ENCODE measurements at regions not wholly inside any gene's neighbourhood (a gene's known extent, or its start where the extent isn't known, plus 50 kb on each side); places are given as distances from the start of the nearest gene placed in this dataset.

DNA sequence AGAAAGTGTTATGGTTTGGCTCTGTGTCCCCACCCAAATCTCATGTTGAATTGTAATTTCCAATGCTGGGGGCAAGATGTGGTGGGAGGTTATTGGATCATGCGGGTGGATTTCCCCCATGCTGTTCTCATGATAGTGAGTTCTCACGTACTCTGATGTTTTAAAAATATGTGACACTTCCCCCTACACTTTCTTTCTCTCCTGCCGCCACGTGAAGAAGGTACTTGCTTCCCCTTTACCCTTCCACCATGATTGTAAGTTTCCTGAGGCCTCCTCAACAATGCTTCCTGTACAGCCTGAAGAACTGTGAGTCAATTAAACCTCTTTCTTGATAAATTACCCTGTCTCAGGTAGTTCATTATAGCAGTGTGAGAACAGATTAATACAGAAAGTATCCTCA lies 150.8 kb downstream of the TMEM200A start:
- Mint-ChIP-seq H3K27me3 (ENCODE audit: insufficient read depth) (no peaks in the 10 kb centered on the region), H3K9me3 (no peaks in the 10 kb centered on the region)
- WGBS, 2 experiments (ENCODE audit: insufficient coverage in 1 of 2, insufficient read length in 1 of 2): 83% methylated on average over 4 of the region's 4 CpGs; no CpG with 5 or more reads in 1 of the 2 experiments

DNA sequence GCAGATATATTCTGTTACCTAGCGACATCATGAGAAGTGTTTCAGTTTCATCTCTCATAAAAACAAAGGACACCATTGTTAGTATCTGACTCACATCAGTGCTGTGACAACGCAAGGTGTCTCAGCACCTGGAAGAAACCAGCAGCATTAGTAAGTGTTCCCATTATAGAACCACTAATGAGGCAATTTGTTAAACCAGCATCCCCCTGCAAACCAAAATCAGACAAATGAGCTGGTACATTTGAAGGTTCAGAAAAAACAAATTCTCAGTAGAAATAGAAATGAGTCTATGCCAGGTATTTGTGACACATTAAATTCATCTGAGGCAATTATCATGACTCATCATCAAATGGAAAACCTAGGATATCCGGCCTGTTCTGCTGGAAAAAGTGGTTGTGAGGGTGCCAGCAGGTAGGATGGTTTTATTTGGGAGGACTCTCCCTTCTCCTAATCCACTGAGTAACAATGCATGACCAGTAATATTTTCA lies 151.7 kb downstream of the TMEM200A start:
- Histone ChIP-seq H3K36me3 (ENCODE audit: control insufficient read depth, insufficient read depth, low read length) (no peaks in the 10 kb centered on the region), H3K9ac (ENCODE audit: extremely low read depth, low read length, poor library complexity, severe bottlenecking) (no peak overlapping the region), H3K4me3 (ENCODE audit: low read length) (no peak overlapping the region), H3K27me3 (ENCODE audit: control insufficient read depth, insufficient read depth, low read length, poor library complexity, severe bottlenecking) (no peaks in the 10 kb centered on the region), H3K27ac (ENCODE audit: low read depth, low read length) (no peak overlapping the region), H3K4me1 (ENCODE audit: control insufficient read depth, insufficient read depth, low read length) (no peaks in the 10 kb centered on the region), H3K9me3 (ENCODE audit: control insufficient read depth, low read length) (no peaks in the 10 kb centered on the region)
- DNase-seq: no peak
- Mint-ChIP-seq H3K36me3 (ENCODE audit: low read depth) (no peaks in the 10 kb centered on the region), H3K27me3 (ENCODE audit: insufficient read depth) (no peaks in the 10 kb centered on the region), H3K4me1 (no peaks in the 10 kb centered on the region), H3K4me3 (no peak overlapping the region), H3K9me3 (no peaks in the 10 kb centered on the region), H3K27ac (no peak overlapping the region)
- TF ChIP-seq, protein P1, sequence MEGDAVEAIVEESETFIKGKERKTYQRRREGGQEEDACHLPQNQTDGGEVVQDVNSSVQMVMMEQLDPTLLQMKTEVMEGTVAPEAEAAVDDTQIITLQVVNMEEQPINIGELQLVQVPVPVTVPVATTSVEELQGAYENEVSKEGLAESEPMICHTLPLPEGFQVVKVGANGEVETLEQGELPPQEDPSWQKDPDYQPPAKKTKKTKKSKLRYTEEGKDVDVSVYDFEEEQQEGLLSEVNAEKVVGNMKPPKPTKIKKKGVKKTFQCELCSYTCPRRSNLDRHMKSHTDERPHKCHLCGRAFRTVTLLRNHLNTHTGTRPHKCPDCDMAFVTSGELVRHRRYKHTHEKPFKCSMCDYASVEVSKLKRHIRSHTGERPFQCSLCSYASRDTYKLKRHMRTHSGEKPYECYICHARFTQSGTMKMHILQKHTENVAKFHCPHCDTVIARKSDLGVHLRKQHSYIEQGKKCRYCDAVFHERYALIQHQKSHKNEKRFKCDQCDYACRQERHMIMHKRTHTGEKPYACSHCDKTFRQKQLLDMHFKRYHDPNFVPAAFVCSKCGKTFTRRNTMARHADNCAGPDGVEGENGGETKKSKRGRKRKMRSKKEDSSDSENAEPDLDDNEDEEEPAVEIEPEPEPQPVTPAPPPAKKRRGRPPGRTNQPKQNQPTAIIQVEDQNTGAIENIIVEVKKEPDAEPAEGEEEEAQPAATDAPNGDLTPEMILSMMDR (conservative IDR thresholded peaks at IDR 0.05): no peak
- WGBS, 2 experiments (ENCODE audit: insufficient coverage in 1 of 2, insufficient read length in 1 of 2): 95 to 97% methylated on average over 2 to 3 of the region's 3 CpGs

More for the DNA sequence above, 150.8 kb downstream of the TMEM200A start:
- Mint-ChIP-seq H3K27ac (no peak overlapping the region), H3K4me3 (no peak overlapping the region), H3K4me1 (no peaks in the 10 kb centered on the region), H3K36me3 (ENCODE audit: low read depth) (no peaks in the 10 kb centered on the region)
- no peaks in the 10 kb centered on the region for H3K9me3 ChIP-seq (ENCODE audit: control insufficient read depth, low read length)
- H3K27me3 ChIP-seq (ENCODE audit: control insufficient read depth, insufficient read depth, low read length, poor library complexity, severe bottlenecking): no peaks in the 10 kb centered on the region
- TF ChIP-seq, protein P1 (conservative IDR thresholded peaks at IDR 0.05): no peak
- no peak overlapping the region for H3K27ac ChIP-seq (ENCODE audit: low read depth, low read length)
- no peak overlapping the region for H3K4me3 ChIP-seq (ENCODE audit: low read length)
- H3K9ac ChIP-seq (ENCODE audit: extremely low read depth, low read length, poor library complexity, severe bottlenecking): no peak overlapping the region
- H3K36me3 ChIP-seq (ENCODE audit: control insufficient read depth, insufficient read depth, low read length): no peaks in the 10 kb centered on the region
- no peak for DNase-seq
- H3K4me1 ChIP-seq (ENCODE audit: control insufficient read depth, insufficient read depth, low read length): no peaks in the 10 kb centered on the region

- no peaks in the 10 kb centered on the region for H3K4me1 Mint-ChIP-seq
- H3K27me3 Mint-ChIP-seq (ENCODE audit: insufficient read depth): no peaks in the 10 kb centered on the region
- no peaks in the 10 kb centered on the region for H3K36me3 ChIP-seq (ENCODE audit: control insufficient read depth, insufficient read depth, low read length)
- DNase-seq: no peak
- no peak overlapping the region for H3K27ac ChIP-seq (ENCODE audit: low read depth, low read length)
- TF ChIP-seq, protein P1 (conservative IDR thresholded peaks at IDR 0.05): no peak
- H3K4me1 ChIP-seq (ENCODE audit: control insufficient read depth, insufficient read depth, low read length): no peaks in the 10 kb centered on the region
- H3K4me3 Mint-ChIP-seq: no peak overlapping the region
- H3K27ac Mint-ChIP-seq: no peak overlapping the region
- H3K4me3 ChIP-seq (ENCODE audit: low read length): no peak overlapping the region
- no peak overlapping the region for H3K9ac ChIP-seq (ENCODE audit: extremely low read depth, low read length, poor library complexity, severe bottlenecking)
- H3K27me3 ChIP-seq (ENCODE audit: control insufficient read depth, insufficient read depth, low read length, poor library complexity, severe bottlenecking): no peaks in the 10 kb centered on the region
- no peaks in the 10 kb centered on the region for H3K9me3 ChIP-seq (ENCODE audit: control insufficient read depth, low read length)
- no peaks in the 10 kb centered on the region for H3K9me3 Mint-ChIP-seq
- H3K36me3 Mint-ChIP-seq (ENCODE audit: low read depth): no peaks in the 10 kb centered on the region
Measured at GRCh38 chr6:130518588-130518987, 152.8 kb downstream of the TMEM200A start.
